ENCODE measurements at regions not wholly inside any gene's neighbourhood (a gene's known extent, or its start where the extent isn't known, plus 50 kb on each side); places are given as distances from the start of the nearest gene placed in this dataset.

DNA sequence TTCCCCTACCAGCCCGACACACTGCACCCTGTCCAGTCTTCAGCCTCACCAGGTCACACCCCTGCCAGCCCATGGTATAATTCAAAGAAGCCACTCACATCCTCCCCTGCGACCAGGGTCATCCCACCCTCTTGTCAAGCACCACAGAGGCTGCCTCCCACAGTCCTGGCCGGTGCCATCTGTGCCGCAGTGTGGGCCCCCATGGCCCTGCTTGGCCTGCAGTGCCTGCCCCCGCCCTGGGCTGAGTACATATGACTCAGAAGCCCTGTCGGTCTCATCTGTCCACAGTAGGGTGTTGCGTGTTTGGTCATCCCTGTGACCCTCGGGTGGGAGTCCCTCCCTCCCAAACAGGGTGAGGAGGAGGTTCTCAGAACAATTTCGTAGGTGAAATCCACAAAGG lies 190.8 kb upstream of the AJAP1 start:
- TF ChIP-seq, protein P1, sequence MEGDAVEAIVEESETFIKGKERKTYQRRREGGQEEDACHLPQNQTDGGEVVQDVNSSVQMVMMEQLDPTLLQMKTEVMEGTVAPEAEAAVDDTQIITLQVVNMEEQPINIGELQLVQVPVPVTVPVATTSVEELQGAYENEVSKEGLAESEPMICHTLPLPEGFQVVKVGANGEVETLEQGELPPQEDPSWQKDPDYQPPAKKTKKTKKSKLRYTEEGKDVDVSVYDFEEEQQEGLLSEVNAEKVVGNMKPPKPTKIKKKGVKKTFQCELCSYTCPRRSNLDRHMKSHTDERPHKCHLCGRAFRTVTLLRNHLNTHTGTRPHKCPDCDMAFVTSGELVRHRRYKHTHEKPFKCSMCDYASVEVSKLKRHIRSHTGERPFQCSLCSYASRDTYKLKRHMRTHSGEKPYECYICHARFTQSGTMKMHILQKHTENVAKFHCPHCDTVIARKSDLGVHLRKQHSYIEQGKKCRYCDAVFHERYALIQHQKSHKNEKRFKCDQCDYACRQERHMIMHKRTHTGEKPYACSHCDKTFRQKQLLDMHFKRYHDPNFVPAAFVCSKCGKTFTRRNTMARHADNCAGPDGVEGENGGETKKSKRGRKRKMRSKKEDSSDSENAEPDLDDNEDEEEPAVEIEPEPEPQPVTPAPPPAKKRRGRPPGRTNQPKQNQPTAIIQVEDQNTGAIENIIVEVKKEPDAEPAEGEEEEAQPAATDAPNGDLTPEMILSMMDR (IDR thresholded peaks at IDR 0.05; ENCODE audit: borderline replicate concordance, insufficient read depth, low read depth, low read length) = no peak
- no peak overlapping the region for H3K4me3 ChIP-seq (ENCODE audit: low read depth, low read length)

DNA sequence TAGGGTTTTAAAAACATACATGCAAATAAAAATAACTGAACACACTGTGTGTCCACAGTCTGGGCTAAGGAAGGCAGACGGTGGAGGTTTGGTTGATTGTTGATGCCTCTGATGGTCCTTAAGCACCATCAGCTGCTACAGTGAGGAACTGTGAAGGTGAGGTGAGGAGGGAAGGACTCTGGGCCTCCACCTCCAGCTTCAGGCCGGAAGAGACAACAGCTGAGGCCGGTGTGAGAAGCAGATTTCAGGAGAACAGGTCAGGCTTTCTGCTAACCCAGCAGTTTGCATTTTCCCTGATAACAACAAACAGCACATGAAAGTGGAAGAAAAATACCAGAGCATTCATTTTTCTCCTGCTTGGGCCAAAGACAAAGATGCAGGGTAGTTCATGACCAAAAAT lies 189.9 kb upstream of the AJAP1 start:
- TF ChIP-seq, protein P1 (IDR thresholded peaks at IDR 0.05; ENCODE audit: borderline replicate concordance, insufficient read depth, low read depth, low read length) = no peak
- no peak overlapping the region for H3K4me3 ChIP-seq (ENCODE audit: low read depth, low read length)

- no peak overlapping the region for H3K4me3 ChIP-seq (ENCODE audit: low read depth, low read length)
- TF ChIP-seq, protein P1 (IDR thresholded peaks at IDR 0.05; ENCODE audit: borderline replicate concordance, insufficient read depth, low read depth, low read length) = no peak
Measured at GRCh38 chr1:4467241-4467640, 187.2 kb upstream of the AJAP1 start.

DNA sequence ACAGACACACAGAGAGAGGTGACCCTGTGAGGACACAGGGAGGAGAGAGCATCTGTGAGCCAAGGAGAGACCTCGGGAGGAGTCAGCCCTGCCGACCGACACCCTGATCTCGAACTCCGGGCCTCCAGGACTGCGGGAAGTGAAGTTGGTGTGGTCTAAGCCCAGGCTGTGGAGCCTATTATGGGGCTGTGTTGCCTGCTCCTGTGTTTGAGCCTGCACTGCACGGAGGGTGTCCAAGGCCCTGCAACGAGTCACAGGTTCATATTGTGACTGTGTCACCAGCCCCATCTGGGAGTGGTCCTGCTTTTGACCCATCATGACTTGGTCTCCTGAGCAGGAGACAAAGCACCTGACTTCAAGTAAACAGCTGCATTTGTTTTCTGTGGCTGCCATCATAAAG lies 186.0 kb upstream of the AJAP1 start:
- TF ChIP-seq, protein P1 (IDR thresholded peaks at IDR 0.05; ENCODE audit: borderline replicate concordance, insufficient read depth, low read depth, low read length) = no peak
- no peak overlapping the region for H3K4me3 ChIP-seq (ENCODE audit: low read depth, low read length)

GRCh38 chr1:4468804-4469514 lies 185.4 kb upstream of the AJAP1 start:
- TF ChIP-seq, protein P1 (IDR thresholded peaks at IDR 0.05; ENCODE audit: borderline replicate concordance, insufficient read depth, low read depth, low read length) = no peak
- H3K4me3 ChIP-seq (ENCODE audit: low read depth, low read length) = no peak overlapping the region

GRCh38 chr1:4476394-4476793 lies 178.0 kb upstream of the AJAP1 start:
- TF ChIP-seq, protein P1 (IDR thresholded peaks at IDR 0.05; ENCODE audit: borderline replicate concordance, insufficient read depth, low read depth, low read length) = no peak
- H3K4me3 ChIP-seq (ENCODE audit: low read depth, low read length) = no peak overlapping the region

DNA sequence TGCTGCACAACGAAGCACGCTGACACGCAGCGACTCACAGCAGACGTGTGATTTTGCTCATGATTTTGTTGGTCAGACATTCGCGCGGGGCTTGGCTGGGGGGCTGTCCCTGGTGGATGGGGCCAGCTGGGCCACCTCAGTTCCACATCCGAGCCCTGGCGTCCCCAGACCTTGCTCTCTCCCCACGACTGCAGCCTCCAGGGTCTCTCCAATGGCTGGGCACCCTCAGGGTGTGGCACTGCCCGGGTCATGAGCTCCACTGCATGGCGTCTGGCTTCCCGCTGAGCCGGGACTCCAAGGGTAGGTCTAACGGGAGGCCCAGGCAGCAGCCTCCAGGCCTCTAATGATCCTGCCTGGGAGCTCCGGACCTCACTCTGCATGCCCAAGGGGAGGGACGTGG lies 173.0 kb upstream of the AJAP1 start:
- TF ChIP-seq, protein P1 (IDR thresholded peaks at IDR 0.05; ENCODE audit: borderline replicate concordance, insufficient read depth, low read depth, low read length) = no peak
- H3K4me3 ChIP-seq (ENCODE audit: low read depth, low read length) = no peak overlapping the region
